Fibroblast of gingiva (primary cell): ENCODE measurements at regions not wholly inside any gene's neighbourhood (a gene's known extent, or its start where the extent isn't known, plus 50 kb on each side); places are given as distances from the start of the nearest gene placed in this dataset.

Source experiments
- DNase-seq: peaks from one replicate; pipeline ENCODE4 v3.0.0-alpha.2; 2011; ENCODE audit warnings: low read depth

DNA sequence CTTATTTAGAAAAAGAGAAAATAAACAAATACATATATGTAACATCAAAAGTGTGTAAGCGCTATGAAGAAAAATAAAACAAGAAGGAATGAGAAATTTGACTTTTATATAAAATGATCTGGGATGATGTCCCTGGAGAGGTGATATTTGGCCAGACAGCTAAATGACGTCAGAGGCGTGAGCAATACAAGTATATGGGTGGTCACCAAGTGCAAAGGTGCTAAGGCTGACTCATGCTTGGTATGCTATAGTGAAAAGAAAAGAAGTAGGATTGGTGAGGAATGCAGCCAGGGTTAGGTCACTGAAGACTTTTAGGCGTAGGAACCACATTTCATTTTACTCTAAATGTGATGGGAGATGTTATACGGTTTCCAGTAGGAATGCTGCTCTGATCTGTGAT is 1049.1 kb upstream of the TENM3 start:
- no peak for DNase-seq

DNA sequence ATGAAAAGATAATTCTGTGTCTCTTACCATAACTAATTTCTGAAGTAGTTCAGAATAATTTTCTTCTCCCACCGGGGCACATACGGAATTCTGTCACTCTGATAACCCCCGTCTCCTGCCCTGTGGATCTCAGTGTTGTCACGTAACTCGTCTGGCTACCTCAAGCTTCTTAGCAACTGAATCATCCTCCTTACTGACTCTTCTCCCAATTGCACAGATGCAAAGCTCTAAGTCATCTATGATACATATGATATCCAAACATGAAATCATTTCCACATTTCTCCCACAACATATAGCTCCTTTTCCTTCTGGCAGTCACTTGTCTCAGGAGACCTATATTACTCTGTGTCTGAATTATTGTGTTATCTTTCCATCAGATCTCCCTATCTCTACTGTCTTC is 1043.1 kb upstream of the TENM3 start:
- DNase-seq = no peak

DNA sequence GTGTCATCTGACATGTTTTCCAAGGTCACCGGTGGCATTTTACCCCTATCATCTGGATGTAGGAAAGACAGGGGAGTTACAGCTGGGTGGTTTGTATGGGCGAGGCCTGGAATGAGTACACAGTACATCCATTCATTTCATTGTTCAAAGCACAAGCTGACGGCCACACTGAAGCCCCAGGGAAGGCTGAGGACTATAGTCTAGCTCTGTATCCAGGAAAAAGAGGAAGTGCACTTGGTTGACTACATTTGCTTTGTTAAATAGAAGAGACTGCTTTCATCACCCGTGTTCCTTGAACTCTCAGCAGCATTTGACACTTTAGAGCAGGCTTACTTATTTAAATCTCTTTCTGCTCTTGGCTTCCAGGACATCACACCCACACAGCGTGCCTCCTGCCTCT is 1041.0 kb upstream of the TENM3 start:
- DNase-seq = no peak

DNA sequence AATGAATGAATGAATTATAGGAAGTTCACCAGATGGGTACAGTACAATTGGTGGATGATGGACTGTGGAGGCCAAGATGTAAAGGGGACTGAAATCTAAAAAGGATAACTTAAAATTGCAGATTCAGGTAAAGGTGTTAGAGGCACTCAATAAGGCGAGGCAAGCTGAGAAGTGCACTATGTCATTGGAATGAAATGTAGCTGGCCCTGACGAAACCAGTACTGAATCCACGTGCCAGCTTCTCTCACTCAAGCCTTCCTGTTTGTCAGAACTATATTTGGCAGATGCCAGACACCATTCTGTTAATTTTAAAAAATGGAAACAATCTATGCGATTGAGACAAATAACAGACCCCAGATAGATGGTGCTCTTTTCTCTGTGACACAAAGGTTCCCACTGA is 1039.1 kb upstream of the TENM3 start:
- no peak for DNase-seq

DNA sequence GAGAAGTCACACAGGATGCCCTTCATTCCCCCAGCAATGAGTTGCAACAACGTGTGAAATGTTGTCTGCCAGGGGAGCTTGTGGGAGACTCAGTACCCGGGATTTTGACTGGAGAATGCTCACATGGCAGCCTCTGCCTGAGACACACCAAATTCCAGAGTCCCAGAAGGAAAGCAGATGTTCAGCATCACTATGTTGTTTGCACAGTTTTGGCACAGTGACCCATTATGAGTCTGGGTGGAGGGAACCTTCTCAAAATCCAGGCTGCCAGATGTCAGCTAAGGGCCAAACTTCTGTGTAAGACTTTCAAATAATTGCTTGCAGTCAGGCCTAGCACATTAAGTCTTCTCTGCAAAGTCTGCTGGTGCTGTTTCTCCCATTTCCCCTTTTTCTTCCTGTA is 1029.7 kb upstream of the TENM3 start:
- no peak for DNase-seq

DNA sequence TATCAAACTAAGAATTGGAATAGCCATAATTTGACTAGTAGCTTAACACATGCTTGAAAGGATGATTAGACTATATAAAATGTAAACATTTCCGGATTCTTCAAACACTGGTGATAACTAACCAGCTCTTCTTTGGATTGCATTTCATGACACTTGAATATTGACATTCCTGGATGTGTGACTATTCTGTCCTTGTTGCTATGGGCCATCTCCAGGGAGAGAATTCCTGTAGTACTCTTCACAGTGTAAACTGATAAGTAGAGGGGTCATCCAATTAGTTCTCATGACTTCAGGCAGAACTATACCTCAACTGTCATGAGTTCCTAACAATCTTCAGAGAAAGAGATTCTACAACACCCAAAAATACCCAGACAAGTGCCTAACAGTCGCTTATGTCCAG is 1026.7 kb upstream of the TENM3 start:
- no peak for DNase-seq

DNA sequence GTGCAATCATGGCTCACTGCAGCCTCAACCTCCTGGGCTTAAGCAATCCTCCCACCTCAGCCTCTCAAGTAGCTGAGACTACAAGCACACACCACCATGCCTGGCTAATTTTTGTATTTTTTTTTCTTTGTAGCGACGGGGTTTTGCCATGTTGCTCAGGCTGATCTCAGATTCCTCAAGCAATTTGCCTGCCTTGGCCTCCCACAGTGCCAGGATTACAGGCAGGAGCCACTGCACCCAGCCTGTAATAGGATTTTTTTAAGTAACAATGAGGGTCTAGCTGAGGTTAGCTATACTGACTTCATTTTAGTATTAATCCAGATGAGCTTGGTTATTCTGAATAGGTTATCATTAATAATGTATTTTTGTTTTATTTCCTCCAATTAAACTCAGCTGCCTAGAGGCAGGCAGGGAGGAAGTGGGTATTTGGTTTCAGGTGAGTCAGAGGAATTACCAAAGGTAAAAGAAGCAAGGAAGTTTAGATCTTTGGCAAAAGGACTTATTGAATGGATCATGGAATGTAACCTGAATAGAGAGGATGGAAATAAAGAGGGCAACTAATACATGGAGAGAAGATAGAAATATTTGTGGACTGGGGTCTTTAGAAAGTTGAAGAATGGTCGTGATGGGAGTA is 1023.3 kb upstream of the TENM3 start:
- no peak for DNase-seq

DNA sequence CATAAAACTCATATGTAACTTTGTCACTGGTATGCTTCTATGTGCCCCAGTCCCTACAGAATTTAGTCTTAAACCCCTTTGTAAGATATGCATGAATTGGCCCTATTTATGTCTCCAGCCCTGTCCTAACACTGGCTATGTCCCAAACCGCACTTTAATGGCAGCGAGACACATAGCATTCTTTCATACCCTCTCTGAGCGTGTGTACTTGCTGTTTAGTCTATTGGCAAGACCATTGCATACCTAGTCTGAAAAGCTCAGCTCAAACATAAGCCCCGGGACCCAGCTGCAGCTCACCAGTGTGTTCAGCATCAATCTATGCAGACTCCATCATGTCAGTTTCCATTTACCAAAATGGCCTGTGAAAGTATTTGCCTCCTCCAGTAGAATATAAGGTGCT is 1018.4 kb upstream of the TENM3 start:
- no peak for DNase-seq

DNA sequence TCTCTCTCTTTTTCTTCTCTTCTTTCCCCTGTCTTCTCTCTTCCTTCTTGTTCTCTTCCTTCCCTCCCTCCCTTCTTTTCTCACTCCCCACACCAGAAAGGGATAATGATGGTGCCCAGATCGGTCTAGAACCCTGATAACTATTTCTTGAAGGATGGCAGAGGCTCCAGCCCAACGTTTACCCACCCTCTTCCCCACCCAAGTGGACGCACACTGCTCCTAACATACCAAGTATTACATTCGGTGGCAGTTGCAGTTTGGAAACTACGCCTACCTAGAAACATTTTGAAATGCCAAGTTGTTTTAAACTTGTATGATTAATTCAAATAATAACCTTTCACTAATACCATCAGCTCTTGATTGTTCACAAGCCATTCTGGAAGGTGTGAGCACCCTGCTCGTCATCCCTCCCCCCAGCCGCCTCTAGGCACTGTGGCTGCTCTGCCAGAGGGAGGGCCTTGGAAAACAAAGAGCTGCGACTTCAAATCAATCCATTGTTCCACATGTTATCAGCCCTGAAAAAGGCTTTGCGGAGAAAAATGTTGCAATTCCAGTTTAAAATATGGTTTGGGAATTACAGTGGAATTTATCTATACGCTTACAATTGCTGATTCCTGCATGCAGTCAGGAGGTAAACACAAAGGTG is 1017.5 kb upstream of the TENM3 start:
- no peak for DNase-seq

DNA sequence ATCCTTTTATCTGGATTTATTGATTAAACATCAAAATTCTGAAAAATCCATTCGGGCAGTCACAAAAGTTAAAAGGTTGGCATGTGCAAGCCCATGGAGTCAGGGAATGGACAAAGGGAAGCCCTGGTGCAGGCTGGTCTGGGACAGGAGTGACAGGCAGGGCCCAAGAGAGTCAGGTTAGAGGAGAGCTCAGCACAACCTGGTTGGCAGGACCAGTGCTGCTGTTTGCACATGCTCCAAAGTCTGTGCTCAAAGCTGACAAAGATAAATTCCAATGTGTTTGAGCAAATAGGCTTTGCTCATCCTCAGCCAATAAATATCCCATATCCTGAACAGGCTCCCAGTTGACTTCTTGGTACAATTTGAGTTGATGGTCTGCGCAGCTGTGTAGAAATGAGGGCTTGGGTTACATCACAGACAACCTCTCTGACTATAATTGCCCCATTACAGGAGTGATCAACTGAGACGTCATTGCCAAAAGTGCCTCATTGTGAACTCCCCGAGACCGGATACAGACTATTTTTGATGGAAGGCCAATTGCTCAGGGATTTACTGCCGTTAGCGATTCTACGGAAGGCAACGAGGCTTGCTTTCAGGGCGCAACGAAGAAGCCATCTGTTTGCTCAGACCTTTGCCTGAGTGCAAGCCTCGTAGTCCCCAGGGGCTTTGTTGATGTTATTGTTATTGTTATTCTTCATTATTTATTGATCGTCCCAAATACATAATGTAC is 1008.1 kb upstream of the TENM3 start:
- DNase-seq = no peak

DNA sequence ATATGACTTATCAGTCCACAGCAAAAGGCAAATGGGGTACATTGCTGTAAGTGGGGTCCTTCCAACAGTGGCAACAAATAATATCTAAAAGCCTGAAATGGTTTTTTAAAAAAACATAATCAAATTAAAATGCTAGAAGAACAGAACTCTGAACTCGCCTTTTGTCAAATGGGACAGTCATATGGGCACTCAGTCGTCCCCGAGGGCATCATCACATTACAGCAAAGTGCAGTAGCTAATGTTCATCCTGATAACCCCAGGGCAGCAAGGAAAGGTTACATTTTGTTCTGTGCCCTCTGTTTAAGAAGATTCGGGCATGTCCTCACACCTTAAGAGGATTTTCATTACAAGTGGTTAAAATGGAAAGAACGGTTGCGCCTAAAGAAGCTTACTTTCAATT is 997.9 kb upstream of the TENM3 start:
- no peak for DNase-seq

DNA sequence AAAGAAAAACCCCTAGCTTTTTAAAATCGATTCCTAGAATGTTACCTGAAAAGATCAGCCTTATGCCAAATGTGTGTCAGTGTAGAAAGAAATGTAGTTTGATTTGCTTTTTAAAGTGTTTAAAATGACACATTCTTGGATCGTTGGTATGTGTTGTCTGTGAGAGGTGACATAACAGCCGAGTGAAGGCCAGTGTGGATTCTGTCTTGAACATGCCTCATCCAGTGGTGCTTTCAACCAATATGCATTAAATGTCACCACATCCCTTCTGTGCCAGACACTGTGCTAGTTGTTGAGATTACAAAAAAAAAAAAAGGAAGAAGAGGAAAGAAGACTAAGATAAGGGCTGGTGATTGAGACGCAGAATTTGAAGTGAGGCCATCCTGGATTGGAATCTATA is 994.2 kb upstream of the TENM3 start:
- no peak for DNase-seq

DNA sequence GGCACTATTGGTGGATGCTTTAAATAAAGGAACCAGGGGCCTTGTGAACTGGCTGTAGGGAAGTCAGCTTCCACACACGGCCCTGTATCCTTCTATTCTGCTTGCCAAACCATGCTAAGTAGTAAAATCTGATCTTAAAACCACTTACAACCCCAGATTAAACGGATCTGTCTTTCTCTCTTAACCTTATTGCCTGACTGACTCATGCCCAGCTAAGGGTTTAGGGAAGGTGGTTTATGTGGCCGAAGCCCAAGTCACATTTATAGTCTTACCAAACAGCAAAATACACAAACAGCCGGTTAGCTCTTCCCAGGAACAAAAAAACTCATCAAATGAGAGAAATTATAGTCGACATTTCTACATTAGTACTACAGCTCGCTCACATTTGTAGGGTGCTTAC is 988.4 kb upstream of the TENM3 start:
- no peak for DNase-seq

DNA sequence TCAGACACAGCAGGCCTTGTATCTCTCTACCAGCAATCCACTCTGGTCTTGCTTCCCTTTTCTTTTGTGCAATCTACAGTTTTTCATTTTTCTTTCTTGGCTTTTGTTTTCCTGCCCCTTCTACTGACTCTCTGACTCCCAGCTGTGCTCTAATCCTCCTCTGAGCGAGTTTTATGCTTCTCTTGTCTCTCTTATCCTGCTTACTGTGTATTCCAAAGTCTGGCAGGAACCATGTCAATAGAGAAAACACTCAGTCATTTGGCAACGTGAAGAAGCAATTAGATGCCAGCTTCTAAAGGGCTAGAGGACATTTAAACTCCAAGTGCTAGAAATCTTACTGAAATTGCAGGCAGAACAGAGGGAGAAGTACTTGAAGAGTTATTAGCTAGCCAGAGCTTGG is 984.6 kb upstream of the TENM3 start:
- no peak for DNase-seq

DNA sequence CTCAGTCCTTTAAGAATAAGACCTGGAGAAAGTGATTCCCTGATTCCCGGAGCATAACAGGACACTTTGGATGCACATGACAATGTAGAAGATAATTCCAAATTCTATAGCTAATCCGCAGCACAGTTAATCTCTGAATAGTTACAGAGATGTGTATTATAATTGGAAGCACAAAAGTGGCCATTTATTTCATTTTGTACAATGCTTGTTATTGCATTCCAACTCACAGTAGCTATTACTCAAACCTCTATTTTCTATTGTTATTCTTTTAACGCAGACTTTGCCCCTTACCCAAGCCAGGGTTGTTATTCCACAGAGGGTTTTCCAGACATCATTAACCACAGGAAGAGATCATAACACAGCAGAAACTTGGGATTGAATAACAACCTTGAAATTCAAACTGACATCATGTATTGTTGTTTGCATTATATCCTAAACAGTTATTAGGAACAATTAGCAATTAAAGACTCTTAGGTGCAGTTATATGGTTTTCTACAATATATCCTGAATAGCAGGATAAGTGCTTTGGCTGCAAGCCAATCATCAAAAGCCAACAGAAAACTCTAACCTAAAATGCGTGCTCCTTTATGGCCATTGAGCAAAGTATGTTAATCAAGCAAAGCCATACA is 984.0 kb upstream of the TENM3 start:
- DNase-seq = no peak

DNA sequence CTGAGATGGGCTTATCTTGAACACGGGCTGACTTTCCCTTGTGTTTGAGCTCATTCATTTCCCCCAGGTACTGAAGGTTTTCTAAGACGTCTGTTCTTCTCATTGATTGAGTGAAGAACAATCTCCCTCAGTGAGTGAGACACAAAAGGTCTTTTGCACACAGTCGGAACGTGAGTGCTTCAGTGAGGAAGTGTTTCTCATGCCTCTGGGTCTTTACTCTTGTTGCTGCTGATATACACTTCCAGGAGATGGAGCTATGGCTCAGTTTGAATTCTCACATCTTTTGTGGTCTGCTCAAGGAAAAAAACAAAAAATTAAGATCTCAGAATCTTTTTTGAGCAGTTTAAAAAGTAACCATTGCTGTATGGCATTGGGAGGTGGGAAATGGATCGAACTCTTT is 981.9 kb upstream of the TENM3 start:
- DNase-seq = no peak

DNA sequence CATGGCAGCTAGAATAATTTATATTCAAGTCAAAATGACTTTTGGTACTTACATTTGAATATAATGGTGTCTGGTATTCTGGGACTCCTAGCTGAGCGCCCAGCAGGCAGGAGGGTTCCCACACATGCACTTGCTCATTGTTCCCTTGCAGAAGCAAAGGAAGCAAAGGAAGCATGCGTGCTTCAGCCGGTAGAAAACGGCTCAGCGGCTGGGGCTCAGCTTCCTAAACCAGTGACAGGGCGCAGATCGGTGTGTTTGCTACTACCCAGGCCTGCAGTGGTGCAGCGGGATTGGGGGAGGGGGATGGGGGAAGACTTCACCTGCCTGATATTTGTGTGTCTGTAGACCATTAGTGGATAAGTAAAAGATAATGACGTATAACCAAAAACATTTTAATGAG is 978.3 kb upstream of the TENM3 start:
- no peak for DNase-seq

DNA sequence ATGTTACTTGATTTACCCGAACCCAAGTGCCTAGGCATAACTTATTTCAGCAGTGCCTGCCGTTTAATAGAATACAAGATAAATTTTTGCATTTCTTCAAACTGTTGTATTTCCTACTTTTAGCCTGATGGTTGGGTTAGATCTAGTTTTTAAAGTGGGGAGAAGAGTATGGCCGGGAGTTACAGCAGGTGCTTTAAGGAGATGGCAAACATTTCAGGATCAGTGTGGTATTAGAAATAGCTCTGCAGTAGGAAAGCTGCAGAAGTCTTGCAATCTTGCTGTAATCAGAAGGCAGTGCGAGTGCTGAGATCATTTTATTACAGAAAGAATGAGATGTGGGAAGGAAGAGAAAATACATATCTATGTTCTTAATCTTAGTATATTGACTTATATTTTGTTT is 977.8 kb upstream of the TENM3 start:
- no peak for DNase-seq

DNA sequence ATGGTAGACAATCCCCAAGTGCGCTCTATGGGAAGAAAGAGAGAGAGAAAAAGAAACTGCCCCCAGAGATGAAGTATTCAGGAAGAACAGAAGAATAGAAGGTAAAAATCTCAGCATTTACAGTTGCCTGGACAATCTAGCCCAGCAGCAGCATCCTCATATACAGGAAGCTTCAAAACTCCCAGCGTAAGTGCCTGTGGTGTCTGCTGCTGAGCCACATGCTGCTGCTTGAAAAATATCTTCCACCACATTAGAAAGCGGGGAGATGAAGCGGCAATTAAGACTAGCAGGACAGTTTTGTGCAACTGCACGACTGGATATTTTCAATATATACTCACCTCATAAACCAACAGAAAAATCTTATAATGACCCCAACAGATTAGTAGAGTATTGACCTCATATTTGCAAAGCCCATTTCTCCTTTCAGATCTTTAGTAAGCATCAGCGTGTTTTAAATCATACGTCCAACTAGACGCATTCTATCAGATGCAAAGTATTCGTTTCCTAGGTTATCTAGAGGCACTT is 972.0 kb upstream of the TENM3 start:
- DNase-seq = no peak

DNA sequence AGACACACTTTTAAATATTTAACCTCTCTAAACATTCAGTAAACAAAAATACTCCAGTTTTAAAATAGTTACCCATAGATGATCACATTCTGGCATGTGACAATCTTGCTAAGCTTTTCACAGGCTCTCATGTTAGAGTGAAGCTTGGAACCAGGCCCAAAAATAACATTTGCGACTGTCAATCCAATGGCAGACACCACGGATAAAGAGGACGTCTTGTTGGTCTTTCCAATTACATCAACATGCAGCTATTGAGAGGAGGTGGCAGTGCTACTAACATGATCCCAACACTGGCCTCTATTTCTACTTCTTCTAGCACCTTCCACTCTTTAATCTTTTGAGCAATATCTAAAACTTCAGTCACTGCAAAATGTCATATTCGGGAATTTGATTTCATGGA is 970.8 kb upstream of the TENM3 start:
- DNase-seq = no peak

DNA sequence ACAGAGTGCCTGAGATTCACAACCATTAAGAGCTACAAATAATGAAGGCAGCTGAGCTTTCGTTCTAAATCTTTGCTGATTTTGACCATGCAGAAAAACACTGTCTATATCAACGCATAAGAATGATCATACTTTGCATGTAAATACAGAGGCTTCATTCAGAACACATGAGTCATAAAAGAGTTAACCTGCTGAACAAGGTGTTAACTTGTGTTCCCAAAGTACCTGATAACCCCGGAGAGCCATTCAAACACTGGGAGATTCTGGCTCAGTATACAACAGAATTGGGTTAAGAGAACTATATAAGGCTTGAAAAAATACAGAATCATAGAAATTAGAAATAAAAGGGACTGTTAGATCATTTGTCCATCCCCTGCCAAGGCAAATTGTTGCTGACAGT is 964.3 kb upstream of the TENM3 start:
- no peak for DNase-seq

DNA sequence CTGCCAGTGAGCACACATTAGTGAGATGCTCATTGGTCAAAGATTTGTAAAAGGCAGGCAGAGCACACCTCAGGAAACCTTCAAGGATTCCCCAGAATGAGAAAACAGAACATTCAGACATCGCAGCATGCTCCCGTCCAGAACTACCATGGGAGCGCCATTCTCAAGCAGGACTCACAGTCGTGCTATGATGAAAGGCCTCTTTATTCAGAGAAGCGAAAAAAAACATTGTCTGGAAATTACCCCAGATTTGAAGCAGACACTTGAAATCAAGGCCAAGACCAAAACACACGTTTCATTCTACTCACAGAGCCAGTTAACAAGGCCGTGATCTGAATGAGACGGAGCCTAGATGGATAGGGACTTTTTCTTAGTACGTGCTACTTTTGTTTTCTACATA is 961.8 kb upstream of the TENM3 start:
- no peak for DNase-seq

DNA sequence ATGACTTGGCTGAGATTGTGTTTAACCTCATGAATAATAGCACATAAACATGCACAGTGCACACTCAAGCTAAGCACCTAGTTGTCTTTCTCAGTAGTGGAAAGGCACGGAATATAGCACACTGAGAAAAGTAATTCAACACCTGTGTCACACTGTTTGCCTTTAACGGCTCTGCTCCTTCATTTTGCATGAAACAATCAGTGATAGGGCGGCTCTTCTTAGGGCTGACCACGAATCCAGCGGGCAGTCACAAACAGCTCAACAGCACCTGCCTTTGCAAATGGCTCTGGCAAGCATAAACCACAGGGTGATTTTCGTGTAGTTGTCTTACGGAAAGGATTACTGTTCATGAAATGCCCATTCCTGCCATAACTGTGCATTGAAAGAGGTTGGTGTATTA is 954.0 kb upstream of the TENM3 start:
- DNase-seq = no peak
